HepG2 (cell line): ENCODE measurements at regions not wholly inside any gene's neighbourhood (a gene's known extent, or its start where the extent isn't known, plus 50 kb on each side); places are given as distances from the start of the nearest gene placed in this dataset.
A peak's percentile ranks its signal among the peaks of the same experiment; 100 is the strongest.

ENCODE experiments used
- ATAC-seq: fragments of 200-7000 bp; cut with Tn5 transposase; 3 replicates; pipeline ENCODE4 v1.9.1; 2020; ENCODE audit warnings: mild to moderate bottlenecking, moderate library complexity
- BruUV-seq: library from RNA; stranded (reverse); fragments of 400-500 nt; replicated peaks from 2 replicates; lab custom pipeline; 2021; lab: Mats Ljungman, UMichigan
- CTCF ChIA-PET: fragments of 300-600 bp; formaldehyde crosslinking; extraction: SDS; loops from one replicate; lab custom pipeline; 2021; ENCODE audit warnings: low total read pairs, inconsistent platforms, low intra/inter-chr PET ratio; lab: Yijun Ruan, JAX
- POLR2A ChIA-PET: fragments of 350-600 bp; sonication (Branson Sonifier 250); formaldehyde crosslinking; loops from one replicate; lab custom pipeline; 2020; ENCODE audit warnings: antibody characterized with exemption, inconsistent platforms; lab: Yijun Ruan, JAX
- DNase-seq: peaks from one replicate; pipeline ENCODE4 v3.0.0-alpha.2; 2015; ENCODE audit warnings: low spot score
- FAIRE-seq: peaks from 3 replicates; lab custom pipeline; 2011; peaks lifted over from hg19 to GRCh38; lab: Jason Lieb, UNC
- H2AFZ ChIP-seq: one replicate; pipeline ENCODE4 v1.6.1; 2011; ENCODE audit warnings: low read length, inconsistent platforms
- H3K27ac ChIP-seq: fragments of 300-600 bp; 3 replicates; pipeline ENCODE4 v1.8.0; 2011; ENCODE audit warnings: mixed run types, mild to moderate bottlenecking, mixed read lengths, low read length, inconsistent platforms; ENCODE audit not compliant: insufficient read depth; ENCODE audit errors: extremely low read length
- H3K27me3 ChIP-seq, 2 experiments: fragments of 200-600 bp in 1 of 2; 2 replicates in 1 of 2; 3 replicates in 1 of 2; pipeline versions ENCODE4 v1.6.0 to v1.8.0; 2011; ENCODE audit warnings: low read length in 2 of 2, mild to moderate bottlenecking in 2 of 2, moderate library complexity in 2 of 2, inconsistent platforms in 1 of 2; ENCODE audit not compliant: insufficient read depth in 2 of 2, control insufficient read depth in 1 of 2
- H3K36me3 ChIP-seq, 2 experiments: fragments of 200-600 bp in 1 of 2; replicated peaks in 1 of 2; 2 replicates in 1 of 2; 3 replicates in 1 of 2; pipeline versions ENCODE4 v1.5.1 to v1.8.0; 2011; ENCODE audit warnings: low read length in 2 of 2, inconsistent platforms in 1 of 2; ENCODE audit not compliant: insufficient read depth in 2 of 2, control insufficient read depth in 1 of 2
- H3K4me1 ChIP-seq: 2 replicates; pipeline ENCODE4 v1.5.1; 2012; ENCODE audit warnings: low read length, inconsistent platforms; ENCODE audit not compliant: insufficient read depth
- H3K4me2 ChIP-seq: 2 replicates; pipeline ENCODE4 v1.6.0; 2011; ENCODE audit warnings: low read depth, low read length, inconsistent platforms
- H3K4me3 ChIP-seq, 3 experiments: fragments of 200-600 bp in 1 of 3; sonication (generic), shearing (Covaris generic) in 1 of 3; replicated peaks in 1 of 3; 2 replicates each; pipeline ENCODE4 v1.5.1; 2011 to 2016; ENCODE audit warnings: low read length in 3 of 3, inconsistent platforms in 2 of 3, low read depth in 2 of 3, mild to moderate bottlenecking in 2 of 3, control low read depth in 1 of 3, mixed read lengths in 1 of 3; ENCODE audit not compliant: insufficient read depth in 1 of 3
- H3K79me2 ChIP-seq: one replicate; pipeline ENCODE4 v1.6.1; 2011; ENCODE audit warnings: low read length, inconsistent platforms; ENCODE audit not compliant: insufficient read depth
- H3K9ac ChIP-seq: 2 replicates; pipeline ENCODE4 v1.6.0; 2011; ENCODE audit warnings: mild to moderate bottlenecking, low read depth, low read length, inconsistent platforms; ENCODE audit not compliant: insufficient read depth
- H3K9me3 ChIP-seq: 2 replicates; pipeline ENCODE4 v1.5.1; 2012; ENCODE audit warnings: mild to moderate bottlenecking, low read length
- H4K20me1 ChIP-seq: 2 replicates; pipeline ENCODE4 v1.6.0; 2011; ENCODE audit warnings: inconsistent platforms, mild to moderate bottlenecking, low read length, moderate library complexity; ENCODE audit not compliant: insufficient read depth
- CEBPB ChIP-seq: IDR thresholded peaks from 2 replicates; pipeline ENCODE4 v1.6.1; 2011; ENCODE audit warnings: low read depth, low read length, improper control_type of control experiment, borderline replicate concordance
- FOSL1 ChIP-seq: sonication (generic); formaldehyde crosslinking; IDR thresholded peaks from 2 replicates; pipeline ENCODE4 v1.9.0; 2021; ENCODE audit warnings: missing genetic modification reagents, borderline replicate concordance
- FOXO4 ChIP-seq: sonication (generic); formaldehyde crosslinking; conservative IDR thresholded peaks from 2 replicates; pipeline ENCODE4 v1.8.1; 2023; ENCODE audit warnings: missing genetic modification reagents
- NKX3-1 ChIP-seq: sonication (generic); formaldehyde crosslinking; IDR thresholded peaks from 2 replicates; pipeline ENCODE4 v1.5.0; 2020; ENCODE audit warnings: missing genetic modification reagents
- SRSF4 ChIP-seq: fragments of 200-400 bp; formaldehyde crosslinking; IDR thresholded peaks from one replicate; pipeline ENCODE4 v1.6.1; 2018; ENCODE audit warnings: mild to moderate bottlenecking, low read depth, low read length, moderate library complexity; ENCODE audit not compliant: poor library complexity, severe bottlenecking
- TBL1XR1 ChIP-seq: fragments of 150-350 bp; IDR thresholded peaks from 2 replicates; pipeline ENCODE4 v1.6.1; 2014; ENCODE audit warnings: borderline replicate concordance, low read length; ENCODE audit not compliant: partially characterized antibody
- ZFP36L1 ChIP-seq: sonication (generic); formaldehyde crosslinking; IDR thresholded peaks from 2 replicates; pipeline ENCODE4 v1.8.0; 2022; ENCODE audit warnings: mild to moderate bottlenecking, missing genetic modification reagents, moderate library complexity
- ZNF746 ChIP-seq: sonication (generic); formaldehyde crosslinking; IDR thresholded peaks from 2 replicates; pipeline ENCODE4 v1.8.0; 2022; ENCODE audit warnings: mild to moderate bottlenecking, missing genetic modification reagents
- WGBS: methylation state at CpG from one replicate; pipeline ENCODE4 v1.1.6; 2017; ENCODE audit warnings: low lambda C conversion rate; 5-methylcytosine and 5-hydroxymethylcytosine counted together
- in situ Hi-C: cut with HindIII; loops from 2 replicates; pipeline ENCODE4 v1.10.0; 2017; ENCODE audit warnings: low pct_unique_long_range_greater_than_20kb; ENCODE audit not compliant: extremely low pct_ligation_motif_present
- intact Hi-C: fragments of 100-400 bp; cut with micrococcal nuclease; formaldehyde crosslinking; loops from one replicate; pipeline ENCODE4 v1.10.0; 2022; ENCODE audit not compliant: unreplicated experiment
- TF ChIP-seq, protein P1 (sequence below): sonication (generic); formaldehyde crosslinking; IDR thresholded peaks from 2 replicates; pipeline ENCODE4 v1.4.0; 2020; ENCODE audit warnings: missing genetic modification reagents, borderline replicate concordance

GRCh38 chr13:105336706-105337576, 1198.5 kb downstream of the EFNB2 start:
- no peaks in the 10 kb centered on the region for H3K79me2 ChIP-seq
- BruUV-seq, result no TSS peak
- POLR2A ChIA-PET, result no interaction called here
- ATAC-seq, result no peak
- intact Hi-C loops (no loop called here), in situ Hi-C loops (no loop called here)
- no peak overlapping the region for H3K4me3 ChIP-seq
- CTCF ChIA-PET, result no interaction called here
- H3K9me3 ChIP-seq, result peaks cover 64% of the 10 kb centered on the region
- no peaks in the 10 kb centered on the region for H3K4me1 ChIP-seq
- no peaks in the 10 kb centered on the region; a peak in 1 of 5 replicates for H3K27me3 ChIP-seq
- TF ChIP-seq ZNF746 (CRISPR knock-in tag), result no peak
- peak; percentile 14; the same call in 1 of the 2 replicates for TF ChIP-seq CEBPB
- TF ChIP-seq, all 625 proteins: peak for 1
- Histone ChIP-seq H2AFZ (no peak overlapping the region), H3K4me2 (no peak overlapping the region), H3K9ac (no peak overlapping the region), H4K20me1 (no peaks in the 10 kb centered on the region), H3K36me3 (no peaks in the 10 kb centered on the region), H3K27ac (no peak overlapping the region)
- FAIRE-seq (no peak), DNase-seq (no peak)
- 4% methylated on average over 7 of the region's 7 CpGs for WGBS

GRCh38 chr13:105334211-105334610, 1201.3 kb downstream of the EFNB2 start:
- Histone ChIP-seq H4K20me1 (no peaks in the 10 kb centered on the region), H3K79me2 (no peaks in the 10 kb centered on the region), H3K9me3 (peaks cover 61% of the 10 kb centered on the region), H2AFZ (no peak overlapping the region), H3K27ac (no peak overlapping the region), H3K36me3 (no peaks in the 10 kb centered on the region), H3K9ac (no peak overlapping the region), H3K4me1 (no peaks in the 10 kb centered on the region), H3K4me2 (no peak overlapping the region), H3K4me3 (no peak overlapping the region), H3K27me3 (no peaks in the 10 kb centered on the region; a peak in 1 of 5 replicates)
- BruUV-seq, result no TSS peak
- CTCF ChIA-PET, result no interaction called here
- POLR2A ChIA-PET, result no interaction called here
- FAIRE-seq (no peak), ATAC-seq (no peak), DNase-seq (no peak)
- 18% methylated on average over 3 of the region's 3 CpGs for WGBS
- in situ Hi-C loops, result no loop called here
- intact Hi-C loops, result no loop called here
- TF ChIP-seq, protein P1, sequence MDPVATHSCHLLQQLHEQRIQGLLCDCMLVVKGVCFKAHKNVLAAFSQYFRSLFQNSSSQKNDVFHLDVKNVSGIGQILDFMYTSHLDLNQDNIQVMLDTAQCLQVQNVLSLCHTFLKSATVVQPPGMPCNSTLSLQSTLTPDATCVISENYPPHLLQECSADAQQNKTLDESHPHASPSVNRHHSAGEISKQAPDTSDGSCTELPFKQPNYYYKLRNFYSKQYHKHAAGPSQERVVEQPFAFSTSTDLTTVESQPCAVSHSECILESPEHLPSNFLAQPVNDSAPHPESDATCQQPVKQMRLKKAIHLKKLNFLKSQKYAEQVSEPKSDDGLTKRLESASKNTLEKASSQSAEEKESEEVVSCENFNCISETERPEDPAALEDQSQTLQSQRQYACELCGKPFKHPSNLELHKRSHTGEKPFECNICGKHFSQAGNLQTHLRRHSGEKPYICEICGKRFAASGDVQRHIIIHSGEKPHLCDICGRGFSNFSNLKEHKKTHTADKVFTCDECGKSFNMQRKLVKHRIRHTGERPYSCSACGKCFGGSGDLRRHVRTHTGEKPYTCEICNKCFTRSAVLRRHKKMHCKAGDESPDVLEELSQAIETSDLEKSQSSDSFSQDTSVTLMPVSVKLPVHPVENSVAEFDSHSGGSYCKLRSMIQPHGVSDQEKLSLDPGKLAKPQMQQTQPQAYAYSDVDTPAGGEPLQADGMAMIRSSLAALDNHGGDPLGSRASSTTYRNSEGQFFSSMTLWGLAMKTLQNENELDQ, result no peak
- no peak for TF ChIP-seq SRSF4
- no peak for TF ChIP-seq ZFP36L1 (CRISPR knock-in tag)
- no peak for TF ChIP-seq FOXO4 (CRISPR knock-in tag)
- no peak for TF ChIP-seq FOSL1 (CRISPR knock-in tag)
- no peak for TF ChIP-seq NKX3-1 (CRISPR knock-in tag)
- TF ChIP-seq TBL1XR1, result no peak
